ENCODE measurements at regions not wholly inside any gene's neighbourhood (a gene's known extent, or its start where the extent isn't known, plus 50 kb on each side); places are given as distances from the start of the nearest gene placed in this dataset.

- TF ChIP-seq CTCF (IDR thresholded peaks at IDR 0.05) (no peak), POLR2A (IDR thresholded peaks at IDR 0.05) (no peak)
These were observed 354.1 kb upstream of the IRX2 start for GRCh38 chr5:3105581-3105980.

Data from tibial nerve (tissue), 3 donors.